ENCODE measurements at regions not wholly inside any gene's neighbourhood (a gene's known extent, or its start where the extent isn't known, plus 50 kb on each side); places are given as distances from the start of the nearest gene placed in this dataset.

DNA sequence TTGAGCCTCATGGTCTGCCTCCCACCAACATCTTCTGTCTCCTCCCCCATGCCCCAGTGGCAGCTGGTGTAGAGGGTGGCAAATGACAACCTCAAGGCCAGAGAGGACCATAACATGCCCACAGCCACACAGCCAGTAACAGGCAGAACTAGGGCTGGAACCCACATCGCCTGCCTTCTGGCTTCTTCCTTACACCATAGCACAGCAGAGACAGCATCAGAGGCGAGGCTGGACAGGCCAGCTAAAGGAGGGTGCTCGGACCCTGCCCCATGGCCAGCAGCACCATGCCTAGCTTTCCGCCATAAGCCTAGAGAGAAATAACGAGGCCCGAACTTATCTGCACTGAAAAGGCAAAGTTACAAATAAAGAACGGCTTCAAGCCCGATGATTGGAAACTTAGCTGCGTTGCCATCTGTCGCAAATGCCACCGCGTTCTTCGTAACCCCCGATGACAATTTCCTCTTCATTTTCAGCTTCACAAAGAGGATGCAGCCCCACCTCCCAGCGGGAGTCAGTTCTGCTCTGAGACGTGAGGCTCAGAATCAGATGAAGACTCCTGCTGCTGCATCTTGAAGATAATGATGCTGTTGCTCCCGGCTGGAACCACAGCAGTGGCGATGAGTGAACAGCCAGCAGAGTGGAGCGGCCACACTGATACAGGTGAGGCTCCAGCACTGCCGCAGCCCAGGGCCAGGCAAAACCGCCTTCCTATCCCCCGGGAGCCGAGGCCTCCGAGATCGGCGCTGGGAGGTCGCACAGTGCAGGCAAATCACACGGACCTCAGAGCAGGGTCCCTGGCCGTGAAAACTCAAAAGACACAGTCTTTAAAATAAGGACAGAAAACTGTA, 73.8 kb upstream of the RTL6 start:
- TF ChIP-seq, protein P1, sequence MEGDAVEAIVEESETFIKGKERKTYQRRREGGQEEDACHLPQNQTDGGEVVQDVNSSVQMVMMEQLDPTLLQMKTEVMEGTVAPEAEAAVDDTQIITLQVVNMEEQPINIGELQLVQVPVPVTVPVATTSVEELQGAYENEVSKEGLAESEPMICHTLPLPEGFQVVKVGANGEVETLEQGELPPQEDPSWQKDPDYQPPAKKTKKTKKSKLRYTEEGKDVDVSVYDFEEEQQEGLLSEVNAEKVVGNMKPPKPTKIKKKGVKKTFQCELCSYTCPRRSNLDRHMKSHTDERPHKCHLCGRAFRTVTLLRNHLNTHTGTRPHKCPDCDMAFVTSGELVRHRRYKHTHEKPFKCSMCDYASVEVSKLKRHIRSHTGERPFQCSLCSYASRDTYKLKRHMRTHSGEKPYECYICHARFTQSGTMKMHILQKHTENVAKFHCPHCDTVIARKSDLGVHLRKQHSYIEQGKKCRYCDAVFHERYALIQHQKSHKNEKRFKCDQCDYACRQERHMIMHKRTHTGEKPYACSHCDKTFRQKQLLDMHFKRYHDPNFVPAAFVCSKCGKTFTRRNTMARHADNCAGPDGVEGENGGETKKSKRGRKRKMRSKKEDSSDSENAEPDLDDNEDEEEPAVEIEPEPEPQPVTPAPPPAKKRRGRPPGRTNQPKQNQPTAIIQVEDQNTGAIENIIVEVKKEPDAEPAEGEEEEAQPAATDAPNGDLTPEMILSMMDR (IDR thresholded peaks at IDR 0.05) = no peak
- no peak for TF ChIP-seq POLR2AphosphoS5 (IDR thresholded peaks at IDR 0.05)
- no peak for TF ChIP-seq EP300 (IDR thresholded peaks at IDR 0.05)

Measured in suprapubic skin (tissue), 4 donors.